ENCODE measurements at regions not wholly inside any gene's neighbourhood (a gene's known extent, or its start where the extent isn't known, plus 50 kb on each side); places are given as distances from the start of the nearest gene placed in this dataset.

- TF ChIP-seq CTCF (conservative IDR thresholded peaks at IDR 0.05; ENCODE audit: low read length) (no peak), EZH2phosphoT487 (IDR thresholded peaks at IDR 0.05; ENCODE audit: borderline replicate concordance, low read depth, low read length) (no peak)
Measured at GRCh38 chr21:35451276-35451675, 402.2 kb upstream of the RUNX1 start.

Data from OCI-LY7 (cell line).